ENCODE measurements at regions not wholly inside any gene's neighbourhood (a gene's known extent, or its start where the extent isn't known, plus 50 kb on each side); places are given as distances from the start of the nearest gene placed in this dataset.

- TF ChIP-seq CXXC5 (CRISPR knock-in tag; IDR thresholded peaks at IDR 0.05): no peak
- TF ChIP-seq CREB5 (CRISPR knock-in tag; IDR thresholded peaks at IDR 0.05): no peak
- no peak for TF ChIP-seq CREB3 (tag; conservative IDR thresholded peaks at IDR 0.05; ENCODE audit: low read depth)
- no peak for TF ChIP-seq ZNF277 (CRISPR knock-in tag; IDR thresholded peaks at IDR 0.05; ENCODE audit: borderline replicate concordance)
- TF ChIP-seq TCF7L2 (IDR thresholded peaks at IDR 0.05; ENCODE audit: low read depth, low read length): no peak
- no peak for TF ChIP-seq CAMTA2 (CRISPR knock-in tag; conservative IDR thresholded peaks at IDR 0.05)
- no peak for TF ChIP-seq KHSRP (IDR thresholded peaks at IDR 0.05)
- TF ChIP-seq NR3C1 (CRISPR knock-in tag; IDR thresholded peaks at IDR 0.05): no peak
- no peak for TF ChIP-seq RFX5 (IDR thresholded peaks at IDR 0.05; ENCODE audit: low read depth, low read length)
- no peak for TF ChIP-seq ZNF76 (CRISPR knock-in tag; IDR thresholded peaks at IDR 0.05; ENCODE audit: borderline replicate concordance)
- no peak for TF ChIP-seq ZNF444 (CRISPR knock-in tag; IDR thresholded peaks at IDR 0.05)
These were observed 265.6 kb downstream of the ARRDC4 start (continued) for GRCh38 chr15:98226149-98226548.
